Esophagus squamous epithelium (tissue), 4 donors: ENCODE measurements at regions not wholly inside any gene's neighbourhood (a gene's known extent, or its start where the extent isn't known, plus 50 kb on each side); places are given as distances from the start of the nearest gene placed in this dataset.

Source experiments
- POLR2A ChIP-seq, 4 donors: fragments of 450-650 bp; IDR thresholded peaks; one replicate each; pipeline ENCODE4 v1.6.1; 2017; ENCODE audit warnings: antibody characterized with exemption in 4 of 4, mild to moderate bottlenecking in 4 of 4, moderate library complexity in 3 of 4
- TF ChIP-seq, protein P1 (sequence below), 6 experiments: fragments of 450-650 bp in 4 of 6; fragments of 200-600 bp in 2 of 6; sonication (generic) in 2 of 6; IDR thresholded peaks; one replicate each; pipeline ENCODE4 v1.5.1; 2016 to 2019; ENCODE audit warnings: antibody characterized with exemption in 6 of 6, mild to moderate bottlenecking in 4 of 6, moderate library complexity in 4 of 6

DNA sequence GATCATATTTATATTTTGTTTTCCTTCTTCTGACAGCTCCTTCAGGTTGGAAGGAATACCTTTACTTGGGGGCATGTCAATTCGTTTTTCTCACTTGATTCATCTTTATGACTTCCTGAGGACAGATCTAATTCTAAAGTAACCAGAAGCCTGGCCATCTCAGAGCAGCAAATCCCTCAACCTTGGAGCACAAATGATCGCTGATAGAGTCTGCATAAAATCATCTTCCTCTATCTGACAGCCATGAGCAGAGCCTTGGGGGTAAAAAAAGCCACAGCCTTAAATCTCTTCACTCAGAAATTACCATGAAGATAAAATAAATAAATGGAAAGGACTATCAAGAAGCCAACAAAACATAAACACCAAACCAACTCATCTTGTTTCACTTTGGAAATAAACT is 325.8 kb downstream of the PRR16 start:
- TF ChIP-seq, protein P1, sequence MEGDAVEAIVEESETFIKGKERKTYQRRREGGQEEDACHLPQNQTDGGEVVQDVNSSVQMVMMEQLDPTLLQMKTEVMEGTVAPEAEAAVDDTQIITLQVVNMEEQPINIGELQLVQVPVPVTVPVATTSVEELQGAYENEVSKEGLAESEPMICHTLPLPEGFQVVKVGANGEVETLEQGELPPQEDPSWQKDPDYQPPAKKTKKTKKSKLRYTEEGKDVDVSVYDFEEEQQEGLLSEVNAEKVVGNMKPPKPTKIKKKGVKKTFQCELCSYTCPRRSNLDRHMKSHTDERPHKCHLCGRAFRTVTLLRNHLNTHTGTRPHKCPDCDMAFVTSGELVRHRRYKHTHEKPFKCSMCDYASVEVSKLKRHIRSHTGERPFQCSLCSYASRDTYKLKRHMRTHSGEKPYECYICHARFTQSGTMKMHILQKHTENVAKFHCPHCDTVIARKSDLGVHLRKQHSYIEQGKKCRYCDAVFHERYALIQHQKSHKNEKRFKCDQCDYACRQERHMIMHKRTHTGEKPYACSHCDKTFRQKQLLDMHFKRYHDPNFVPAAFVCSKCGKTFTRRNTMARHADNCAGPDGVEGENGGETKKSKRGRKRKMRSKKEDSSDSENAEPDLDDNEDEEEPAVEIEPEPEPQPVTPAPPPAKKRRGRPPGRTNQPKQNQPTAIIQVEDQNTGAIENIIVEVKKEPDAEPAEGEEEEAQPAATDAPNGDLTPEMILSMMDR (IDR thresholded peaks at IDR 0.05): no peak
- TF ChIP-seq POLR2A (IDR thresholded peaks at IDR 0.05): no peak
